ENCODE measurements at regions not wholly inside any gene's neighbourhood (a gene's known extent, or its start where the extent isn't known, plus 50 kb on each side); places are given as distances from the start of the nearest gene placed in this dataset.

- no peaks in the 10 kb centered on the region for H3K36me3 ChIP-seq (ENCODE audit: control insufficient read depth, insufficient read depth, low read length)
- no peak overlapping the region for H3K4me3 ChIP-seq (ENCODE audit: low read length)
- H2BK120ac ChIP-seq (ENCODE audit: low read depth, low read length), result no peak overlapping the region
- no peak overlapping the region for H4K8ac ChIP-seq (ENCODE audit: low read depth, low read length)
- H2AK5ac ChIP-seq (ENCODE audit: low read length), result no peak overlapping the region
- DNase-seq, result no peak
- no peaks in the 10 kb centered on the region for H3K4me1 ChIP-seq (ENCODE audit: control insufficient read depth, low read depth, low read length)
- no peak overlapping the region for H3K23ac ChIP-seq (ENCODE audit: low read length)
- no peak overlapping the region for H3K4me2 ChIP-seq (ENCODE audit: low read length)
- H2BK15ac ChIP-seq (replicated peaks; ENCODE audit: low read depth), result no peak overlapping the region
- H3K27ac ChIP-seq (ENCODE audit: low read depth, low read length), result no peak overlapping the region
- no peaks in the 10 kb centered on the region for H3K79me2 ChIP-seq (ENCODE audit: control insufficient read depth, insufficient read depth, low read length)
- H3K27me3 ChIP-seq (ENCODE audit: insufficient read depth, low read length, poor library complexity), result no peaks in the 10 kb centered on the region
- H3K79me1 ChIP-seq (ENCODE audit: low read length), result no peaks in the 10 kb centered on the region
- no peak overlapping the region for H4K5ac ChIP-seq (ENCODE audit: low read length)
- no CpG with 5 or more reads among the region's 4 CpGs for WGBS (ENCODE audit: extremely low coverage, insufficient coverage, low lambda C conversion rate)
- no peak overlapping the region for H3K4ac ChIP-seq (ENCODE audit: low read depth, low read length)
- H3K56ac ChIP-seq (ENCODE audit: low read length), result no peak overlapping the region
- H3K9ac ChIP-seq (ENCODE audit: low read length), result no peak overlapping the region
- no peak overlapping the region for H3K18ac ChIP-seq (ENCODE audit: low read length)
- no peak overlapping the region for H2BK5ac ChIP-seq (ENCODE audit: low read length)
These were observed 109.2 kb downstream of the BASP1 start for GRCh38 chr5:17326600-17327037.

DNA sequence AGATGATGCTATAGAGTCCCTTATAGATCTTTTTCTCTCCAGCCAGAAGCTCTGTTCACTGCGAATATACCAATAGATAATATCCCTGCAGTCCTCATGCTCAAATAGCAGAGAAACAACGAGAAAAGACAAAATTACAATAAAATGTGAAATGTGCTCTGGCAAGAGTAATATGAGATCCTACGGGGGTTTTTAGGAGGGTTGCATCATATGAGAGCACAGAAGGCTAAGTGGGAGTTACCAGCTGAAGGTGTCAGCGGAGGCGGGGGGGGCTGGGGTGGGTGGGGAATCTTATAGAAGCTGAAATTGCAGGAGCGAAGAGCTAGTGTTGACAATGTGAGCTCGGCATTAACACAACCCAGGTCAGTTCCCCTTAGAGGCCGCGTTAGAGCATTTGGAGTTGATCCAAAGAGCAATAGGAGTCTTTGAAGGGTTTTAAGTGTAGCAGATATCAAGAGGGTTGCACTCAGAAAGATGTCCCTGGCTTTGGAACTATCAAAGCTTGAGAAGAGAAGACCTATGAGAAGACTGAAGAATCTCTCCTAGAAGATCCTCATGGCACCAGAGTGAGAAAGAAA is 109.7 kb downstream of the BASP1 start:
- no CpG with 5 or more reads among the region's 9 CpGs for WGBS (ENCODE audit: extremely low coverage, insufficient coverage, low lambda C conversion rate)
- Histone ChIP-seq H2BK15ac (replicated peaks; ENCODE audit: low read depth) (no peak overlapping the region), H2AK5ac (ENCODE audit: low read length) (no peak overlapping the region), H2BK120ac (ENCODE audit: low read depth, low read length) (no peak overlapping the region), H3K18ac (ENCODE audit: low read length) (no peak overlapping the region), H3K36me3 (ENCODE audit: control insufficient read depth, insufficient read depth, low read length) (no peaks in the 10 kb centered on the region), H3K9ac (ENCODE audit: low read length) (no peak overlapping the region), H3K4me3 (ENCODE audit: low read length) (no peak overlapping the region), H3K4ac (ENCODE audit: low read depth, low read length) (no peak overlapping the region), H4K8ac (ENCODE audit: low read depth, low read length) (no peak overlapping the region), H3K56ac (ENCODE audit: low read length) (no peak overlapping the region), H3K79me1 (ENCODE audit: low read length) (no peaks in the 10 kb centered on the region), H4K5ac (ENCODE audit: low read length) (no peak overlapping the region), H3K79me2 (ENCODE audit: control insufficient read depth, insufficient read depth, low read length) (no peaks in the 10 kb centered on the region), H3K4me2 (ENCODE audit: low read length) (no peak overlapping the region), H3K27me3 (ENCODE audit: insufficient read depth, low read length, poor library complexity) (no peaks in the 10 kb centered on the region), H3K27ac (ENCODE audit: low read depth, low read length) (no peak overlapping the region), H3K23ac (ENCODE audit: low read length) (no peak overlapping the region), H3K4me1 (ENCODE audit: control insufficient read depth, low read depth, low read length) (no peaks in the 10 kb centered on the region), H2BK5ac (ENCODE audit: low read length) (no peak overlapping the region)
- no peak for DNase-seq

DNA sequence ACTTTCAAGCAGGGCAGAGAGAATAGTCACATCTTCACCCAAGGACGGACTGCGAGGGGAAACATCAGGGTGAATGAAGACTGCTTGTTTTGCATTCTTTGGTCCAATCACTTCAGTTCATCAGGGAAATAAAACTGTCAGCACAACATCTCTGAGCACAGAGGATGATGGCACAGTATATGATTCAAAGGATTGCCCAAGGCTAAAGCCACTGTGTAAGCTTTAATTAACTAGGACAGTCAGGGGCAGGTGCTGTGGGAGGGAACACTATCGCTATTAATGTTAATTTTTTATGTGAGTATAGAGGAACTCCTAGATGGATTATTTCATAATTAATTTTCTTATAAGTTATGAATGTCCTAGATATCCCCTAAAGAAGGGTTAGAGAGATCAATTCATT is 112.1 kb downstream of the BASP1 start:
- Histone ChIP-seq H4K5ac (ENCODE audit: low read length) (no peak overlapping the region), H3K27ac (ENCODE audit: low read depth, low read length) (no peak overlapping the region)
- WGBS (ENCODE audit: extremely low coverage, insufficient coverage, low lambda C conversion rate), result no CpG with 5 or more reads among the region's 3 CpGs

DNA sequence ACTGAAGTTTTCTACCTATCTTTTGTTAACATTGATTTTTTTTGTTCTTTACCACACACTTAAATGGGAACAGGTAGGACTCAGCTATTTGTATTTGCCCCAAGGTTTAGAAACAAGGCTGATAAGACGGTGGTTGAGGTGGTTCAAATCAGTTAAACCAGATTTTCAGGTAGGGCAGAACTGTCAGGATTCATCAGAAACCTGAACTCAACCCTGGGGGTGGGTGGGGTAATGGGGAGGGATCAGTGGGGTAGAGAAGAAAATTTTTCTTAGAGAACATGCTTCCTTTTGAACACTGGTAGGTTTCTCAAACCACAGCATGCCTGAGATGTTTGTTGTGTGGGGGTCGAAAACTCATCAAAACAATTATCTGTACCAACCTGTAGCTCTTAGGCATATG is 113.0 kb downstream of the BASP1 start:
- Histone ChIP-seq H3K4me1 (ENCODE audit: control insufficient read depth, low read depth, low read length) (no peaks in the 10 kb centered on the region), H3K27ac (ENCODE audit: low read depth, low read length) (no peak overlapping the region)

More for the DNA sequence above, 112.1 kb downstream of the BASP1 start:
- Histone ChIP-seq H3K36me3 (ENCODE audit: control insufficient read depth, insufficient read depth, low read length) (no peaks in the 10 kb centered on the region), H3K79me1 (ENCODE audit: low read length) (no peaks in the 10 kb centered on the region), H3K23ac (ENCODE audit: low read length) (no peak overlapping the region), H3K56ac (ENCODE audit: low read length) (no peak overlapping the region), H3K4me3 (ENCODE audit: low read length) (no peak overlapping the region), H2BK120ac (ENCODE audit: low read depth, low read length) (no peak overlapping the region), H2BK15ac (replicated peaks; ENCODE audit: low read depth) (no peak overlapping the region), H3K27me3 (ENCODE audit: insufficient read depth, low read length, poor library complexity) (no peaks in the 10 kb centered on the region), H3K18ac (ENCODE audit: low read length) (no peak overlapping the region), H3K4me1 (ENCODE audit: control insufficient read depth, low read depth, low read length) (no peaks in the 10 kb centered on the region), H3K79me2 (ENCODE audit: control insufficient read depth, insufficient read depth, low read length) (no peaks in the 10 kb centered on the region), H2AK5ac (ENCODE audit: low read length) (no peak overlapping the region), H2BK5ac (ENCODE audit: low read length) (no peak overlapping the region), H3K9ac (ENCODE audit: low read length) (no peak overlapping the region), H3K4ac (ENCODE audit: low read depth, low read length) (no peak overlapping the region), H4K8ac (ENCODE audit: low read depth, low read length) (no peak overlapping the region), H3K4me2 (ENCODE audit: low read length) (no peak overlapping the region)
- no peak for DNase-seq

GRCh38 chr5:17331651-17332050 is 114.2 kb downstream of the BASP1 start:
- Histone ChIP-seq H2AK5ac (ENCODE audit: low read length) (no peak overlapping the region), H3K27ac (ENCODE audit: low read depth, low read length) (no peak overlapping the region), H4K5ac (ENCODE audit: low read length) (no peak overlapping the region), H3K18ac (ENCODE audit: low read length) (no peak overlapping the region), H3K4me1 (ENCODE audit: control insufficient read depth, low read depth, low read length) (no peaks in the 10 kb centered on the region), H3K4ac (ENCODE audit: low read depth, low read length) (no peak overlapping the region), H3K4me2 (ENCODE audit: low read length) (no peak overlapping the region), H3K23ac (ENCODE audit: low read length) (no peak overlapping the region), H2BK120ac (ENCODE audit: low read depth, low read length) (no peak overlapping the region), H3K4me3 (ENCODE audit: low read length) (no peak overlapping the region), H3K56ac (ENCODE audit: low read length) (no peak overlapping the region), H3K9ac (ENCODE audit: low read length) (no peak overlapping the region), H4K8ac (ENCODE audit: low read depth, low read length) (no peak overlapping the region), H3K27me3 (ENCODE audit: insufficient read depth, low read length, poor library complexity) (no peaks in the 10 kb centered on the region), H3K36me3 (ENCODE audit: control insufficient read depth, insufficient read depth, low read length) (no peaks in the 10 kb centered on the region), H2BK15ac (replicated peaks; ENCODE audit: low read depth) (no peak overlapping the region), H3K79me2 (ENCODE audit: control insufficient read depth, insufficient read depth, low read length) (no peaks in the 10 kb centered on the region), H3K79me1 (ENCODE audit: low read length) (no peaks in the 10 kb centered on the region), H2BK5ac (ENCODE audit: low read length) (no peak overlapping the region)
- no CpG with 5 or more reads among the region's 4 CpGs for WGBS (ENCODE audit: extremely low coverage, insufficient coverage, low lambda C conversion rate)
- DNase-seq, result no peak

More for the DNA sequence above, 113.0 kb downstream of the BASP1 start:
- Histone ChIP-seq H2BK15ac (replicated peaks; ENCODE audit: low read depth) (no peak overlapping the region), H4K5ac (ENCODE audit: low read length) (no peak overlapping the region), H3K56ac (ENCODE audit: low read length) (no peak overlapping the region), H3K9ac (ENCODE audit: low read length) (no peak overlapping the region), H2BK120ac (ENCODE audit: low read depth, low read length) (no peak overlapping the region), H2AK5ac (ENCODE audit: low read length) (no peak overlapping the region), H3K4ac (ENCODE audit: low read depth, low read length) (no peak overlapping the region), H3K79me2 (ENCODE audit: control insufficient read depth, insufficient read depth, low read length) (no peaks in the 10 kb centered on the region), H3K23ac (ENCODE audit: low read length) (no peak overlapping the region), H3K4me3 (ENCODE audit: low read length) (no peak overlapping the region), H3K4me2 (ENCODE audit: low read length) (no peak overlapping the region), H3K79me1 (ENCODE audit: low read length) (no peaks in the 10 kb centered on the region), H3K27me3 (ENCODE audit: insufficient read depth, low read length, poor library complexity) (no peaks in the 10 kb centered on the region), H3K36me3 (ENCODE audit: control insufficient read depth, insufficient read depth, low read length) (no peaks in the 10 kb centered on the region), H2BK5ac (ENCODE audit: low read length) (no peak overlapping the region), H4K8ac (ENCODE audit: low read depth, low read length) (no peak overlapping the region), H3K18ac (ENCODE audit: low read length) (no peak overlapping the region)
- no peak for DNase-seq
- WGBS (ENCODE audit: extremely low coverage, insufficient coverage, low lambda C conversion rate), result no CpG with 5 or more reads among the region's 2 CpGs

DNA sequence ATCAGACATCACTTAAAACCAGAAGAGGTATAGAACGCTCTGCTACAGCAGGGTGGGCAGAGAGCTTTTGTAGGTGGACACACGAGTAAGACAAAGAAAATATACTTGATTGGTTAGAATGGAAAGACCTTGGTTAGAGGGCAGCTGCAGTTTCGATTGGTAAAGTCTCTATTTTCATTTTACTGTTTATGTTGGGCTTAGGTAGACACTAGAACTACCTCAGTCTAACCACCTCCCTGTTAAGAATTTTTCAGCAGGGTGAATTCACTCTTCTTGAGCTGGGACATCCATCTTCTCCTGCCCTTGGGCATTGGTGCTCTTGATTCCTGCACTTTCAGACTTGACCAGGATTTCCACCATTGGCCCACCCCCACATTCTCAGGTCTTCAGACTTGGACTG is 116.3 kb downstream of the BASP1 start:
- no peak overlapping the region for H3K9ac ChIP-seq (ENCODE audit: low read length)
- H3K79me1 ChIP-seq (ENCODE audit: low read length), result no peaks in the 10 kb centered on the region
- no peak overlapping the region for H2BK120ac ChIP-seq (ENCODE audit: low read depth, low read length)
- no peaks in the 10 kb centered on the region for H3K79me2 ChIP-seq (ENCODE audit: control insufficient read depth, insufficient read depth, low read length)
- no peak overlapping the region for H3K27ac ChIP-seq (ENCODE audit: low read depth, low read length)
- H2AK5ac ChIP-seq (ENCODE audit: low read length), result no peak overlapping the region
- H3K23ac ChIP-seq (ENCODE audit: low read length), result no peak overlapping the region
- no peak overlapping the region for H3K4me3 ChIP-seq (ENCODE audit: low read length)
- no CpG with 5 or more reads among the region's 3 CpGs for WGBS (ENCODE audit: extremely low coverage, insufficient coverage, low lambda C conversion rate)
- H2BK5ac ChIP-seq (ENCODE audit: low read length), result no peak overlapping the region
- no peaks in the 10 kb centered on the region for H3K4me1 ChIP-seq (ENCODE audit: control insufficient read depth, low read depth, low read length)
- H3K4me2 ChIP-seq (ENCODE audit: low read length), result no peak overlapping the region
- DNase-seq, result no peak
- no peak overlapping the region for H4K5ac ChIP-seq (ENCODE audit: low read length)
- no peak overlapping the region for H3K56ac ChIP-seq (ENCODE audit: low read length)
- H2BK15ac ChIP-seq (replicated peaks; ENCODE audit: low read depth), result no peak overlapping the region
- H3K36me3 ChIP-seq (ENCODE audit: control insufficient read depth, insufficient read depth, low read length), result no peaks in the 10 kb centered on the region
- H3K4ac ChIP-seq (ENCODE audit: low read depth, low read length), result no peak overlapping the region
- H4K8ac ChIP-seq (ENCODE audit: low read depth, low read length), result no peak overlapping the region
- H3K27me3 ChIP-seq (ENCODE audit: insufficient read depth, low read length, poor library complexity), result no peaks in the 10 kb centered on the region
- H3K18ac ChIP-seq (ENCODE audit: low read length), result no peak overlapping the region

All from mesendoderm (in vitro differentiated cells).